ENCODE measurements at regions not wholly inside any gene's neighbourhood (a gene's known extent, or its start where the extent isn't known, plus 50 kb on each side); places are given as distances from the start of the nearest gene placed in this dataset.

GRCh38 chr7:131976411-131976810, 420.0 kb upstream of the PODXL start:
- H3K9me3 ChIP-seq (ENCODE audit: control insufficient read depth in 2 of 2, insufficient read depth in 1 of 2, low read length in 1 of 2): no peaks in the 10 kb centered on the region
- no peaks in the 10 kb centered on the region for H3K4me1 ChIP-seq (ENCODE audit: control insufficient read depth in 2 of 2, insufficient read depth in 2 of 2, low read length in 2 of 2)
- no peaks in the 10 kb centered on the region for H3K36me3 ChIP-seq (ENCODE audit: control insufficient read depth in 2 of 2, insufficient read depth in 2 of 2, low read length in 1 of 2)
- DNase-seq (ENCODE audit: low read depth in 6 of 9, low spot score in 9 of 9): no peak
- WGBS: 96% methylated on average over 3 of the region's 3 CpGs
- no peak overlapping the region for H3K4me3 ChIP-seq (ENCODE audit: low read length in 2 of 2)
- H3K27me3 ChIP-seq (ENCODE audit: control insufficient read depth in 2 of 2, insufficient read depth in 1 of 2, low read length in 1 of 2): no peaks in the 10 kb centered on the region
- H3K27ac ChIP-seq (ENCODE audit: low read depth in 1 of 2, low read length in 1 of 2): no peak overlapping the region

GRCh38 chr7:131974671-131975070, 418.2 kb upstream of the PODXL start:
- DNase-seq (ENCODE audit: low read depth in 6 of 9, low spot score in 9 of 9): no peak
- H3K27ac ChIP-seq (ENCODE audit: low read depth in 1 of 2, low read length in 1 of 2): no peak overlapping the region
- H3K36me3 ChIP-seq (ENCODE audit: control insufficient read depth in 2 of 2, insufficient read depth in 2 of 2, low read length in 1 of 2): no peaks in the 10 kb centered on the region
- H3K4me3 ChIP-seq (ENCODE audit: low read length in 2 of 2): no peak overlapping the region
- H3K9me3 ChIP-seq (ENCODE audit: control insufficient read depth in 2 of 2, insufficient read depth in 1 of 2, low read length in 1 of 2): no peaks in the 10 kb centered on the region
- WGBS: 58% methylated on average over 2 of the region's 2 CpGs
- H3K27me3 ChIP-seq (ENCODE audit: control insufficient read depth in 2 of 2, insufficient read depth in 1 of 2, low read length in 1 of 2): no peaks in the 10 kb centered on the region
- H3K4me1 ChIP-seq (ENCODE audit: control insufficient read depth in 2 of 2, insufficient read depth in 2 of 2, low read length in 2 of 2): no peaks in the 10 kb centered on the region

GRCh38 chr7:131972251-131972650, 415.8 kb upstream of the PODXL start:
- Histone ChIP-seq H3K27me3 (ENCODE audit: control insufficient read depth in 2 of 2, insufficient read depth in 1 of 2, low read length in 1 of 2) (no peaks in the 10 kb centered on the region), H3K9me3 (ENCODE audit: control insufficient read depth in 2 of 2, insufficient read depth in 1 of 2, low read length in 1 of 2) (no peaks in the 10 kb centered on the region), H3K4me1 (ENCODE audit: control insufficient read depth in 2 of 2, insufficient read depth in 2 of 2, low read length in 2 of 2) (no peaks in the 10 kb centered on the region), H3K36me3 (ENCODE audit: control insufficient read depth in 2 of 2, insufficient read depth in 2 of 2, low read length in 1 of 2) (no peaks in the 10 kb centered on the region), H3K27ac (ENCODE audit: low read depth in 1 of 2, low read length in 1 of 2) (no peak overlapping the region), H3K4me3 (ENCODE audit: low read length in 2 of 2) (no peak overlapping the region)
- 40% methylated on average over 2 of the region's 2 CpGs for WGBS
- no peak for DNase-seq (ENCODE audit: low read depth in 6 of 9, low spot score in 9 of 9)

- 48% methylated on average over 4 of the region's 4 CpGs for WGBS
- Histone ChIP-seq H3K27ac (ENCODE audit: low read depth in 1 of 2, low read length in 1 of 2) (no peak overlapping the region), H3K36me3 (ENCODE audit: control insufficient read depth in 2 of 2, insufficient read depth in 2 of 2, low read length in 1 of 2) (no peaks in the 10 kb centered on the region), H3K4me1 (ENCODE audit: control insufficient read depth in 2 of 2, insufficient read depth in 2 of 2, low read length in 2 of 2) (no peaks in the 10 kb centered on the region), H3K27me3 (ENCODE audit: control insufficient read depth in 2 of 2, insufficient read depth in 1 of 2, low read length in 1 of 2) (no peaks in the 10 kb centered on the region), H3K4me3 (ENCODE audit: low read length in 2 of 2) (no peak overlapping the region), H3K9me3 (ENCODE audit: control insufficient read depth in 2 of 2, insufficient read depth in 1 of 2, low read length in 1 of 2) (no peaks in the 10 kb centered on the region)
- DNase-seq (ENCODE audit: low read depth in 6 of 9, low spot score in 9 of 9): no peak
Observed at GRCh38 chr7:131970602-131971001, 414.2 kb upstream of the PODXL start.

GRCh38 chr7:131969560-131969959, 413.1 kb upstream of the PODXL start:
- H3K27me3 ChIP-seq (ENCODE audit: control insufficient read depth in 2 of 2, insufficient read depth in 1 of 2, low read length in 1 of 2): no peaks in the 10 kb centered on the region
- no peak overlapping the region for H3K27ac ChIP-seq (ENCODE audit: low read depth in 1 of 2, low read length in 1 of 2)
- H3K36me3 ChIP-seq (ENCODE audit: control insufficient read depth in 2 of 2, insufficient read depth in 2 of 2, low read length in 1 of 2): no peaks in the 10 kb centered on the region
- no peaks in the 10 kb centered on the region for H3K4me1 ChIP-seq (ENCODE audit: control insufficient read depth in 2 of 2, insufficient read depth in 2 of 2, low read length in 2 of 2)
- no peak overlapping the region for H3K4me3 ChIP-seq (ENCODE audit: low read length in 2 of 2)
- no peak for DNase-seq (ENCODE audit: low read depth in 6 of 9, low spot score in 9 of 9)
- H3K9me3 ChIP-seq (ENCODE audit: control insufficient read depth in 2 of 2, insufficient read depth in 1 of 2, low read length in 1 of 2): no peaks in the 10 kb centered on the region
- 94% methylated on average over 4 of the region's 4 CpGs for WGBS

GRCh38 chr7:131967216-131967730, 410.8 kb upstream of the PODXL start:
- DNase-seq (ENCODE audit: low read depth in 6 of 9, low spot score in 9 of 9): no peak
- no peaks in the 10 kb centered on the region for H3K27me3 ChIP-seq (ENCODE audit: control insufficient read depth in 2 of 2, insufficient read depth in 1 of 2, low read length in 1 of 2)
- WGBS: 82% methylated on average over 2 of the region's 2 CpGs

GRCh38 chr7:131964203-131964602, 407.8 kb upstream of the PODXL start:
- Histone ChIP-seq H3K9me3 (ENCODE audit: control insufficient read depth in 2 of 2, insufficient read depth in 1 of 2, low read length in 1 of 2) (no peaks in the 10 kb centered on the region), H3K4me1 (ENCODE audit: control insufficient read depth in 2 of 2, insufficient read depth in 2 of 2, low read length in 2 of 2) (no peaks in the 10 kb centered on the region), H3K4me3 (ENCODE audit: low read length in 2 of 2) (no peak overlapping the region), H3K27ac (ENCODE audit: low read depth in 1 of 2, low read length in 1 of 2) (no peak overlapping the region), H3K27me3 (ENCODE audit: control insufficient read depth in 2 of 2, insufficient read depth in 1 of 2, low read length in 1 of 2) (no peaks in the 10 kb centered on the region), H3K36me3 (ENCODE audit: control insufficient read depth in 2 of 2, insufficient read depth in 2 of 2, low read length in 1 of 2) (no peaks in the 10 kb centered on the region)
- 97% methylated on average over 7 of the region's 7 CpGs for WGBS
- no peak for DNase-seq (ENCODE audit: low read depth in 6 of 9, low spot score in 9 of 9)

More at GRCh38 chr7:131967216-131967730, 410.8 kb upstream of the PODXL start:
- Histone ChIP-seq H3K4me3 (ENCODE audit: low read length in 2 of 2) (no peak overlapping the region), H3K36me3 (ENCODE audit: control insufficient read depth in 2 of 2, insufficient read depth in 2 of 2, low read length in 1 of 2) (no peaks in the 10 kb centered on the region), H3K9me3 (ENCODE audit: control insufficient read depth in 2 of 2, insufficient read depth in 1 of 2, low read length in 1 of 2) (no peaks in the 10 kb centered on the region), H3K27ac (ENCODE audit: low read depth in 1 of 2, low read length in 1 of 2) (no peak overlapping the region), H3K4me1 (ENCODE audit: control insufficient read depth in 2 of 2, insufficient read depth in 2 of 2, low read length in 2 of 2) (no peaks in the 10 kb centered on the region)

GRCh38 chr7:131961054-131961680, 404.7 kb upstream of the PODXL start:
- Histone ChIP-seq H3K36me3 (ENCODE audit: control insufficient read depth in 2 of 2, insufficient read depth in 2 of 2, low read length in 1 of 2) (no peaks in the 10 kb centered on the region), H3K4me3 (ENCODE audit: low read length in 2 of 2) (no peak overlapping the region), H3K9me3 (ENCODE audit: control insufficient read depth in 2 of 2, insufficient read depth in 1 of 2, low read length in 1 of 2) (no peaks in the 10 kb centered on the region), H3K27me3 (ENCODE audit: control insufficient read depth in 2 of 2, insufficient read depth in 1 of 2, low read length in 1 of 2) (no peaks in the 10 kb centered on the region), H3K4me1 (ENCODE audit: control insufficient read depth in 2 of 2, insufficient read depth in 2 of 2, low read length in 2 of 2) (no peaks in the 10 kb centered on the region), H3K27ac (ENCODE audit: low read depth in 1 of 2, low read length in 1 of 2) (no peak overlapping the region)
- WGBS: 88% methylated on average over 11 of the region's 11 CpGs
- DNase-seq (ENCODE audit: low read depth in 6 of 9, low spot score in 9 of 9): no peak

- no peaks in the 10 kb centered on the region for H3K36me3 ChIP-seq (ENCODE audit: control insufficient read depth in 2 of 2, insufficient read depth in 2 of 2, low read length in 1 of 2)
- H3K9me3 ChIP-seq (ENCODE audit: control insufficient read depth in 2 of 2, insufficient read depth in 1 of 2, low read length in 1 of 2): no peaks in the 10 kb centered on the region
- H3K27ac ChIP-seq (ENCODE audit: low read depth in 1 of 2, low read length in 1 of 2): no peak overlapping the region
- no peak overlapping the region for H3K4me3 ChIP-seq (ENCODE audit: low read length in 2 of 2)
- no peaks in the 10 kb centered on the region for H3K4me1 ChIP-seq (ENCODE audit: control insufficient read depth in 2 of 2, insufficient read depth in 2 of 2, low read length in 2 of 2)
- 48% methylated on average over 4 of the region's 4 CpGs for WGBS
- DNase-seq (ENCODE audit: low read depth in 6 of 9, low spot score in 9 of 9): no peak
- no peaks in the 10 kb centered on the region for H3K27me3 ChIP-seq (ENCODE audit: control insufficient read depth in 2 of 2, insufficient read depth in 1 of 2, low read length in 1 of 2)
Observed at GRCh38 chr7:131959106-131959812, 402.8 kb upstream of the PODXL start.
